PFSK-1 (cell line): ENCODE measurements at regions not wholly inside any gene's neighbourhood (a gene's known extent, or its start where the extent isn't known, plus 50 kb on each side); places are given as distances from the start of the nearest gene placed in this dataset.

Experiments used
- FOXP2 ChIP-seq: optimal IDR thresholded peaks from 2 replicates; pipeline ENCODE3; 2011; ENCODE audit warnings: borderline replicate concordance, control low read depth, inconsistent platforms; ENCODE audit not compliant: insufficient read depth; ENCODE audit errors: extremely low read length, extremely low read depth
- POLR2AphosphoS5 ChIP-seq: IDR thresholded peaks from 2 replicates; pipeline ENCODE4 v1.6.1; 2012; ENCODE audit warnings: low read depth, mild to moderate bottlenecking, control low read depth, low read length, moderate library complexity
- REST ChIP-seq, 2 experiments: IDR thresholded peaks; 2 replicates each; pipeline versions ENCODE4 v1.6.1 to v1.8.0; 2011 to 2012; ENCODE audit warnings: low read depth in 2 of 2, low read length in 2 of 2, control low read depth in 1 of 2, inconsistent platforms in 1 of 2, mild to moderate bottlenecking in 1 of 2, moderate library complexity in 1 of 2; ENCODE audit not compliant: insufficient read depth in 1 of 2
- SIN3A ChIP-seq: IDR thresholded peaks from 2 replicates; pipeline ENCODE4 v1.6.1; 2012; ENCODE audit warnings: mild to moderate bottlenecking, low read length, moderate library complexity, borderline replicate concordance; ENCODE audit not compliant: insufficient read depth
- TAF1 ChIP-seq: IDR thresholded peaks from 2 replicates; pipeline ENCODE4 v1.6.1; 2012; ENCODE audit warnings: low read length, control low read depth, borderline replicate concordance; ENCODE audit not compliant: insufficient read depth

- TF ChIP-seq TAF1, result no peak
- TF ChIP-seq REST (IDR thresholded peaks at IDR 0.05; ENCODE audit: insufficient read depth in 1 of 2, low read depth in 2 of 2, low read length in 2 of 2), result no peak
- no peak for TF ChIP-seq FOXP2
- no peak for TF ChIP-seq POLR2AphosphoS5
- no peak for TF ChIP-seq SIN3A
These were observed 397.4 kb downstream of the ANKRD7 start for GRCh38 chr7:118621810-118622360.

GRCh38 chr7:118626739-118627138, 402.2 kb downstream of the ANKRD7 start:
- no peak for TF ChIP-seq SIN3A
- TF ChIP-seq POLR2AphosphoS5, result no peak
- no peak for TF ChIP-seq REST (IDR thresholded peaks at IDR 0.05; ENCODE audit: insufficient read depth in 1 of 2, low read depth in 2 of 2, low read length in 2 of 2)
- no peak for TF ChIP-seq FOXP2
- TF ChIP-seq TAF1, result no peak

- TF ChIP-seq POLR2AphosphoS5 (no peak), TAF1 (no peak), REST (IDR thresholded peaks at IDR 0.05; ENCODE audit: insufficient read depth in 1 of 2, low read depth in 2 of 2, low read length in 2 of 2) (no peak), SIN3A (no peak), FOXP2 (no peak)
These were observed 403.0 kb downstream of the ANKRD7 start for GRCh38 chr7:118627467-118627866.

GRCh38 chr7:118629898-118630438, 405.5 kb downstream of the ANKRD7 start:
- TF ChIP-seq SIN3A (no peak), REST (IDR thresholded peaks at IDR 0.05; ENCODE audit: insufficient read depth in 1 of 2, low read depth in 2 of 2, low read length in 2 of 2) (no peak), FOXP2 (no peak), POLR2AphosphoS5 (no peak), TAF1 (no peak)

- no peak for TF ChIP-seq TAF1
- TF ChIP-seq REST (IDR thresholded peaks at IDR 0.05; ENCODE audit: insufficient read depth in 1 of 2, low read depth in 2 of 2, low read length in 2 of 2), result no peak
- TF ChIP-seq SIN3A, result no peak
These were observed 417.9 kb downstream of the ANKRD7 start for GRCh38 chr7:118642396-118642795.
